ENCODE measurements at regions not wholly inside any gene's neighbourhood (a gene's known extent, or its start where the extent isn't known, plus 50 kb on each side); places are given as distances from the start of the nearest gene placed in this dataset.

GRCh38 chr2:57296795-57297517 is 749.6 kb upstream of the VRK2 start:
- Histone ChIP-seq H3K36me3 (no peaks in the 10 kb centered on the region), H3K9me3 (no peaks in the 10 kb centered on the region), H3K27me3 (no peaks in the 10 kb centered on the region), H3K4me3 (no peak overlapping the region), H3K27ac (no peak overlapping the region), H3K4me1 (no peaks in the 10 kb centered on the region)
- DNase-seq (no peak), ATAC-seq (no peak)
- intact Hi-C loops (cut with DNase I), result no loop called here
- 87% methylated on average over 2 of the region's 2 CpGs for WGBS (ENCODE audit: insufficient coverage, low coverage, low lambda C conversion rate, missing lambda C conversion rate)
- TF ChIP-seq CTCF (IDR thresholded peaks at IDR 0.05), result no peak
- TF ChIP-seq POLR2A (IDR thresholded peaks at IDR 0.05), result no peak

GRCh38 chr2:57313678-57314077 is 732.9 kb upstream of the VRK2 start:
- no peaks in the 10 kb centered on the region for H3K4me1 ChIP-seq
- no peaks in the 10 kb centered on the region for H3K9me3 ChIP-seq
- DNase-seq (no peak), ATAC-seq (peak; percentile 18 to 83 (median 61))
- no peaks in the 10 kb centered on the region for H3K27me3 ChIP-seq
- WGBS (ENCODE audit: insufficient coverage, low coverage, low lambda C conversion rate, missing lambda C conversion rate), result 38% methylated on average over 2 of the region's 2 CpGs
- H3K27ac ChIP-seq, result no peak overlapping the region
- H3K36me3 ChIP-seq, result no peaks in the 10 kb centered on the region
- intact Hi-C loops (cut with DNase I), result no loop called here
- TF ChIP-seq CTCF (IDR thresholded peaks at IDR 0.05) (no peak), POLR2A (IDR thresholded peaks at IDR 0.05) (no peak)
- H3K4me3 ChIP-seq, result no peak overlapping the region

GRCh38 chr2:57314682-57315081 is 731.9 kb upstream of the VRK2 start:
- Histone ChIP-seq H3K27ac (no peak overlapping the region), H3K4me1 (no peaks in the 10 kb centered on the region), H3K4me3 (no peak overlapping the region), H3K36me3 (no peaks in the 10 kb centered on the region), H3K9me3 (no peaks in the 10 kb centered on the region), H3K27me3 (no peaks in the 10 kb centered on the region)
- ATAC-seq (no peak), DNase-seq (no peak)
- TF ChIP-seq CTCF (IDR thresholded peaks at IDR 0.05), result no peak
- no peak for TF ChIP-seq POLR2A (IDR thresholded peaks at IDR 0.05)
- intact Hi-C loops (cut with DNase I), result no loop called here

GRCh38 chr2:57330447-57330846 is 716.2 kb upstream of the VRK2 start:
- no peaks in the 10 kb centered on the region for H3K9me3 ChIP-seq
- no peaks in the 10 kb centered on the region for H3K36me3 ChIP-seq
- ATAC-seq (no peak), DNase-seq (no peak)
- TF ChIP-seq POLR2A (IDR thresholded peaks at IDR 0.05) (no peak), CTCF (IDR thresholded peaks at IDR 0.05) (no peak)
- WGBS (ENCODE audit: insufficient coverage, low coverage, low lambda C conversion rate, missing lambda C conversion rate), result 54% methylated on average over 2 of the region's 2 CpGs
- H3K27me3 ChIP-seq, result no peaks in the 10 kb centered on the region
- intact Hi-C loops (cut with DNase I), result no loop called here
- no peak overlapping the region for H3K27ac ChIP-seq
- no peak overlapping the region for H3K4me3 ChIP-seq
- no peaks in the 10 kb centered on the region for H3K4me1 ChIP-seq

- intact Hi-C loops (cut with DNase I), result no loop called here
- H3K27me3 ChIP-seq, result no peaks in the 10 kb centered on the region
- TF ChIP-seq POLR2A (IDR thresholded peaks at IDR 0.05) (no peak), CTCF (IDR thresholded peaks at IDR 0.05) (no peak)
- H3K4me1 ChIP-seq, result no peaks in the 10 kb centered on the region
- H3K4me3 ChIP-seq, result no peak overlapping the region
- no peaks in the 10 kb centered on the region for H3K9me3 ChIP-seq
- no peak overlapping the region for H3K27ac ChIP-seq
- H3K36me3 ChIP-seq, result no peaks in the 10 kb centered on the region
- DNase-seq (no peak), ATAC-seq (no peak)
- 84% methylated on average over 1 of the region's 1 CpG for WGBS (ENCODE audit: insufficient coverage, low coverage, low lambda C conversion rate, missing lambda C conversion rate)
Observed at GRCh38 chr2:57333221-57333620, 713.4 kb upstream of the VRK2 start.
